SK-N-SH (cell line): ENCODE measurements at regions not wholly inside any gene's neighbourhood (a gene's known extent, or its start where the extent isn't known, plus 50 kb on each side); places are given as distances from the start of the nearest gene placed in this dataset.

ENCODE experiments used
- CTCF ChIA-PET: fragments of 300-600, 350-600 bp; formaldehyde crosslinking; extraction: SDS; loops from one replicate; lab custom pipeline; 2021; lab: Yijun Ruan, JAX
- POLR2A ChIA-PET: fragments of 350-600 bp; sonication (Branson Sonifier 250); formaldehyde crosslinking; extraction: SDS; loops from one replicate; lab custom pipeline; 2020; ENCODE audit warnings: antibody characterized with exemption, inconsistent platforms; lab: Yijun Ruan, JAX
- DNase-seq: peaks from one replicate; pipeline ENCODE4 v3.0.0; 2012
- H2AFZ ChIP-seq: fragments of 200-600 bp; sonication (generic); 2 replicates; pipeline ENCODE4 v1.8.1; 2016; ENCODE audit warnings: antibody characterized with exemption, mild to moderate bottlenecking, low read depth
- H3F3A ChIP-seq: fragments of 200-600 bp; sonication (generic); replicated peaks from 2 replicates; pipeline ENCODE3; 2016; ENCODE audit warnings: antibody characterized with exemption, mild to moderate bottlenecking; ENCODE audit not compliant: insufficient read depth
- H3K27ac ChIP-seq, 2 experiments: fragments of 200-500 bp in 1 of 2; fragments of 200-600 bp in 1 of 2; sonication (Bioruptor generic) in 1 of 2; sonication (generic), shearing (Covaris generic) in 1 of 2; 2 replicates each; pipeline versions ENCODE4 v1.5.1 to v1.6.1; 2014 to 2016; ENCODE audit warnings: low read depth in 2 of 2, inconsistent platforms in 1 of 2, low read length in 1 of 2, mild to moderate bottlenecking in 1 of 2, mixed read lengths in 1 of 2
- H3K27me3 ChIP-seq: fragments of 200-600 bp; sonication (generic), shearing (Covaris generic); 2 replicates; pipeline ENCODE4 v1.6.1; 2016; ENCODE audit warnings: mixed run types; ENCODE audit not compliant: insufficient read depth
- H3K36me3 ChIP-seq, 2 experiments: fragments of 200-500 bp in 1 of 2; fragments of 200-600 bp in 1 of 2; sonication (Bioruptor generic) in 1 of 2; sonication (generic) in 1 of 2; replicated peaks in 1 of 2; 2 replicates each; pipeline versions ENCODE3 to v1.5.1; 2014 to 2016; ENCODE audit warnings: low read length in 1 of 2, mild to moderate bottlenecking in 1 of 2; ENCODE audit not compliant: insufficient read depth in 2 of 2, control insufficient read depth in 1 of 2
- H3K4me1 ChIP-seq, 2 experiments: fragments of 200-500 bp in 1 of 2; fragments of 200-600 bp in 1 of 2; sonication (Bioruptor generic) in 1 of 2; sonication (generic), shearing (Covaris generic) in 1 of 2; 2 replicates each; pipeline versions ENCODE4 v1.5.1 to v1.6.1; 2014 to 2016; ENCODE audit warnings: low read depth in 1 of 2, low read length in 1 of 2, mixed run types in 1 of 2; ENCODE audit not compliant: insufficient read depth in 2 of 2, control insufficient read depth in 1 of 2
- H3K4me2 ChIP-seq: fragments of 200-600 bp; sonication (generic), shearing (Covaris generic); 2 replicates; pipeline ENCODE4 v1.6.1; 2017; ENCODE audit warnings: mixed run types
- H3K4me3 ChIP-seq, 2 experiments: fragments of 200-500 bp in 1 of 2; fragments of 200-600 bp in 1 of 2; sonication (Bioruptor generic) in 1 of 2; sonication (generic), shearing (Covaris generic) in 1 of 2; 2 replicates each; pipeline versions ENCODE4 v1.5.1 to v1.8.1; 2014 to 2016; ENCODE audit warnings: low read depth in 2 of 2, inconsistent platforms in 1 of 2, low read length in 1 of 2, mild to moderate bottlenecking in 1 of 2, mixed read lengths in 1 of 2, moderate library complexity in 1 of 2
- H3K79me2 ChIP-seq: fragments of 200-600 bp; sonication (generic); 2 replicates; pipeline ENCODE4 v1.8.1; 2017; ENCODE audit warnings: mild to moderate bottlenecking; ENCODE audit not compliant: insufficient read depth
- H3K9ac ChIP-seq: fragments of 200-600 bp; sonication (generic); 2 replicates; pipeline ENCODE4 v1.6.1; 2017; ENCODE audit warnings: mixed run types
- H3K9me2 ChIP-seq: fragments of 200-600 bp; sonication (generic); 2 replicates; pipeline ENCODE4 v1.6.1; 2017; ENCODE audit warnings: mixed run types
- H3K9me3 ChIP-seq: fragments of 200-600 bp; sonication (generic); 2 replicates; pipeline ENCODE4 v1.6.1; 2017; ENCODE audit warnings: mixed run types, mild to moderate bottlenecking, moderate library complexity
- H4K20me1 ChIP-seq: fragments of 200-600 bp; sonication (generic); 2 replicates; pipeline ENCODE4 v1.6.1; 2017; ENCODE audit warnings: mild to moderate bottlenecking, mixed run types; ENCODE audit not compliant: insufficient read depth
- CHD2 ChIP-seq: fragments of 150-350 bp; IDR thresholded peaks from 2 replicates; pipeline ENCODE4 v1.6.1; 2018; ENCODE audit warnings: low read length; ENCODE audit not compliant: partially characterized antibody
- EP300 ChIP-seq, 2 experiments: IDR thresholded peaks; 2 replicates each; pipeline versions ENCODE4 v1.4.0 to v1.6.1; 2012; ENCODE audit warnings: borderline replicate concordance in 1 of 2, low read depth in 1 of 2, low read length in 1 of 2
- EZH2phosphoT487 ChIP-seq: fragments of 200-600 bp; sonication (generic); IDR thresholded peaks from 2 replicates; pipeline ENCODE4 v1.6.1; 2017; ENCODE audit warnings: low read depth, mixed run types, mild to moderate bottlenecking, antibody characterized with exemption, moderate library complexity, borderline replicate concordance
- FOXJ3 ChIP-seq: sonication (generic); formaldehyde crosslinking; IDR thresholded peaks from 2 replicates; pipeline ENCODE4 v1.5.1; 2020; ENCODE audit warnings: mild to moderate bottlenecking, missing genetic modification reagents
- IRF3 ChIP-seq: fragments of 150-350 bp; IDR thresholded peaks from 2 replicates; pipeline ENCODE4 v1.6.1; 2016; ENCODE audit warnings: mild to moderate bottlenecking, low read depth, low read length
- JUND ChIP-seq: IDR thresholded peaks from 2 replicates; pipeline ENCODE4 v1.4.0; 2012
- MEF2A ChIP-seq: IDR thresholded peaks from 2 replicates; pipeline ENCODE4 v1.4.0; 2012; ENCODE audit warnings: low read depth, borderline replicate concordance
- MXI1 ChIP-seq: IDR thresholded peaks from 2 replicates; pipeline ENCODE4 v1.6.1; 2012; ENCODE audit warnings: mild to moderate bottlenecking, low read depth, low read length, improper control_type of control experiment
- NFIC ChIP-seq: IDR thresholded peaks from 2 replicates; pipeline ENCODE4 v1.4.0; 2012; ENCODE audit warnings: borderline replicate concordance
- PBX3 ChIP-seq: IDR thresholded peaks from 2 replicates; pipeline ENCODE4; 2012
- POLR2AphosphoS5 ChIP-seq: IDR thresholded peaks from 2 replicates; pipeline ENCODE4 v1.6.1; 2012; ENCODE audit warnings: low read depth, low read length
- RAD21 ChIP-seq: IDR thresholded peaks from 2 replicates; pipeline ENCODE4 v1.6.1; 2012; ENCODE audit warnings: mild to moderate bottlenecking, low read length
- RCOR1 ChIP-seq: fragments of 150-350 bp; IDR thresholded peaks from 2 replicates; pipeline ENCODE4 v1.6.1; 2017; ENCODE audit warnings: antibody characterized with exemption, low read length
- REST ChIP-seq: IDR thresholded peaks from 2 replicates; pipeline ENCODE4 v1.6.1; 2012; ENCODE audit warnings: mild to moderate bottlenecking, low read depth, low read length, moderate library complexity
- RXRA ChIP-seq: IDR thresholded peaks from 2 replicates; pipeline ENCODE4 v1.4.0; 2012; ENCODE audit warnings: low read depth, mild to moderate bottlenecking, borderline replicate concordance
- SIN3A ChIP-seq: IDR thresholded peaks from 2 replicates; pipeline ENCODE4 v1.6.1; 2012; ENCODE audit warnings: low read depth, mild to moderate bottlenecking, low read length, moderate library complexity, borderline replicate concordance
- SMC3 ChIP-seq: IDR thresholded peaks from 2 replicates; pipeline ENCODE4 v1.6.1; 2012; ENCODE audit warnings: low read depth, low read length, improper control_type of control experiment
- TAF1 ChIP-seq: IDR thresholded peaks from 2 replicates; pipeline ENCODE4 v1.6.1; 2012; ENCODE audit warnings: low read depth, mild to moderate bottlenecking, low read length, moderate library complexity, borderline replicate concordance
- TCF12 ChIP-seq: IDR thresholded peaks from 2 replicates; pipeline ENCODE4 v1.4.0; 2012
- TEAD4 ChIP-seq: IDR thresholded peaks from 2 replicates; pipeline ENCODE4 v1.4.0; 2012; ENCODE audit warnings: mild to moderate bottlenecking, borderline replicate concordance; ENCODE audit not compliant: insufficient read depth
- USF2 ChIP-seq: fragments of 150-350 bp; IDR thresholded peaks from 2 replicates; pipeline ENCODE4 v1.6.1; 2017; ENCODE audit warnings: antibody characterized with exemption, low read length, low read depth, borderline replicate concordance
- YY1 ChIP-seq: IDR thresholded peaks from 2 replicates; pipeline ENCODE4 v1.4.0; 2012; ENCODE audit warnings: low read depth, mild to moderate bottlenecking
- WGBS: methylation state at CpG from one replicate; pipeline ENCODE4 v1.1.6; 2017; ENCODE audit warnings: low lambda C conversion rate; 5-methylcytosine and 5-hydroxymethylcytosine counted together

GRCh38 chr21:39048574-39048973 is 134.7 kb downstream of the PSMG1 start:
- Histone ChIP-seq H3K4me2 (no peak overlapping the region), H3K9me3 (no peaks in the 10 kb centered on the region), H3K9ac (no peak overlapping the region), H2AFZ (no peak overlapping the region), H3K9me2 (no peaks in the 10 kb centered on the region), H4K20me1 (no peaks in the 10 kb centered on the region), H3K79me2 (no peaks in the 10 kb centered on the region), H3K27me3 (no peaks in the 10 kb centered on the region), H3K27ac (no peak overlapping the region), H3K36me3 (no peaks in the 10 kb centered on the region), H3K4me3 (no peak overlapping the region), H3F3A (peaks cover 12% of the 10 kb centered on the region), H3K4me1 (peaks cover 0 to 2% of the 10 kb centered on the region in 2 experiments; a peak in 1 of 4 replicates)
- POLR2A ChIA-PET, result interaction anchor here (0.6 kb wide), 1 partner anchor 266 kb away, joined by 5 read pairs; no protein-coding TSS in a partner anchor
- DNase-seq, result no peak
- TF ChIP-seq YY1 (no peak), EP300 (IDR thresholded peaks at IDR 0.05; ENCODE audit: borderline replicate concordance in 1 of 2, low read depth in 1 of 2, low read length in 1 of 2) (no peak), PBX3 (0 out of 2 replicates have a peak, but pooled peaks have one; percentile 30), TCF12 (no peak)
- WGBS, result 73% methylated on average over 4 of the region's 4 CpGs
- CTCF ChIA-PET, result no interaction called here

GRCh38 chr21:39048064-39048463 is 135.2 kb downstream of the PSMG1 start:
- Histone ChIP-seq H2AFZ (no peak overlapping the region), H4K20me1 (no peaks in the 10 kb centered on the region), H3K4me3 (no peak overlapping the region), H3K27me3 (no peaks in the 10 kb centered on the region), H3K4me1 (peaks cover 0 to 2% of the 10 kb centered on the region in 2 experiments; a peak in 1 of 4 replicates), H3K9ac (no peak overlapping the region), H3K27ac (no peak overlapping the region), H3K79me2 (no peaks in the 10 kb centered on the region), H3K36me3 (no peaks in the 10 kb centered on the region), H3K9me3 (no peaks in the 10 kb centered on the region), H3K9me2 (no peaks in the 10 kb centered on the region), H3K4me2 (no peak overlapping the region), H3F3A (peaks cover 12% of the 10 kb centered on the region)
- ChIA-PET CTCF (interaction anchor here (0.7 to 0.9 kb wide), 2 partner anchors 10 to 26 kb away, joined by 3 read pairs; no protein-coding TSS in a partner anchor), POLR2A (interaction anchor here (0.6 kb wide), 1 partner anchor 265 kb away, joined by 5 read pairs; no protein-coding TSS in a partner anchor)
- TF ChIP-seq RCOR1 (no peak), MEF2A (no peak), EZH2phosphoT487 (no peak), CHD2 (no peak), IRF3 (no peak), REST (no peak), POLR2AphosphoS5 (no peak), RAD21 (no peak), NFIC (no peak), YY1 (no peak), RXRA (no peak), EP300 (IDR thresholded peaks at IDR 0.05; ENCODE audit: borderline replicate concordance in 1 of 2, low read depth in 1 of 2, low read length in 1 of 2) (no peak), MXI1 (no peak), USF2 (no peak), JUND (no peak), FOXJ3 (CRISPR knock-in tag) (no peak), TEAD4 (no peak), SMC3 (no peak), SIN3A (no peak), TAF1 (no peak)
- 77% methylated on average over 6 of the region's 6 CpGs for WGBS
- DNase-seq, result peak; percentile 43
